ENCODE measurements at regions not wholly inside any gene's neighbourhood (a gene's known extent, or its start where the extent isn't known, plus 50 kb on each side); places are given as distances from the start of the nearest gene placed in this dataset.

GRCh38 chr17:45693792-45694191, 90.3 kb upstream of the CRHR1 start:
- Mint-ChIP-seq H3K27me3 (ENCODE audit: insufficient read depth, unreplicated experiment) (peaks cover 59% of the 10 kb centered on the region), H3K36me3 (ENCODE audit: insufficient read depth, unreplicated experiment) (no peaks in the 10 kb centered on the region), H3K27ac (ENCODE audit: low read depth, unreplicated experiment) (no peak overlapping the region), H3K4me3 (ENCODE audit: unreplicated experiment) (no peak overlapping the region), H3K9me3 (ENCODE audit: unreplicated experiment) (no peaks in the 10 kb centered on the region), H3K4me1 (ENCODE audit: insufficient read depth, unreplicated experiment) (no peaks in the 10 kb centered on the region)
- no peak for TF ChIP-seq CTCF (IDR thresholded peaks at IDR 0.05; ENCODE audit: unreplicated experiment)
- POLR2A ChIA-PET: interaction anchor here (0.5 kb wide), 1 partner anchor 267 kb away, joined by 4 read pairs; no protein-coding TSS in a partner anchor
- intact Hi-C loops (cut with micrococcal nuclease): no loop called here
- no peak for DNase-seq (ENCODE audit: unreplicated experiment)
- CTCF ChIA-PET: no interaction called here
- no TSS peak for BruUV-seq (replicated peaks)

DNA sequence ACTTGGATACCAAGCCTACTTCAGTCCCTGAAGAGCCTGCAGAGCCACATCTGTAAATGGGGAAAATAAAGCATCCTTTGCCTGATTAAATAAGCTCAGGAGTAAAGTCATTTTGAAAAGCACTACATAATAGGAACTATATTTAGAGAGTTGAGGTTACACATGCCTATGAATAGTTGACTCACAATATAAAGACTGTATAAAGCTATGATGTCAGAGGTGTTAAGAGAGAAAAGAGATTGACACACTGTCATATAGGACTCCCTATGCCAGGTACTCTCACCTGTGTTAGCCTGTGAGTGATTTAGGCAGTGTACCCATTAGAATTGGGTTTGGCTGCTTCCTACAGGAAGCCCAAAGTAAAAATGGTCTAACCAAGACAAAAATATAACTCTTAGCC, 87.7 kb upstream of the CRHR1 start:
- Mint-ChIP-seq H3K27ac (ENCODE audit: low read depth, unreplicated experiment) (no peak overlapping the region), H3K9me3 (ENCODE audit: unreplicated experiment) (no peaks in the 10 kb centered on the region), H3K27me3 (ENCODE audit: insufficient read depth, unreplicated experiment) (peaks cover 46% of the 10 kb centered on the region), H3K4me1 (ENCODE audit: insufficient read depth, unreplicated experiment) (peaks cover 6% of the 10 kb centered on the region), H3K36me3 (ENCODE audit: insufficient read depth, unreplicated experiment) (no peaks in the 10 kb centered on the region), H3K4me3 (ENCODE audit: unreplicated experiment) (no peak overlapping the region)
- CTCF ChIA-PET: interaction anchor here (0.9 to 1.8 kb wide), 2 partner anchors 57 to 91 kb away, joined by 4 to 6 read pairs; no protein-coding TSS in a partner anchor
- no TSS peak for BruUV-seq (replicated peaks)
- intact Hi-C loops (cut with micrococcal nuclease): no loop called here
- TF ChIP-seq CTCF (IDR thresholded peaks at IDR 0.05; ENCODE audit: unreplicated experiment): no peak
- POLR2A ChIA-PET: no interaction called here
- no peak for DNase-seq (ENCODE audit: unreplicated experiment)

DNA sequence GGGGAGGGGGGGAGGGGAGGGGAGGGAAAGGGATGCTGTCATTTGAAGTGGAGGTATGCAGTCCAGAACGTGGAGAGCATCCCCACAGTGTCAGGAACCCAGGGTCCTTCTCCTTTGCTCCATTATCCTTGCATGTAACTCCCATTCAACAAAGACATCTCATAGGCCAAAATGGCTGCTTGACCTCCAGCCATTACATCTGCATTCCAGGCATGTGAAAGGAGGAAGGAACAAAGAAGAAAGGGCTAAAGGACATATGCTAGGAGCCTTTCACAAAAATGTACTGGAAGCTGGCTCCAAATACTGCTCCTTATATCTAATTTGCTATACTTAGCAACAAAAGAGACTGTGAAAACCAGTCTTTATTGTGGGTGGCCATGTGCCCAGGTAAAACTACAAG, 87.0 kb upstream of the CRHR1 start:
- no peak for TF ChIP-seq CTCF (IDR thresholded peaks at IDR 0.05; ENCODE audit: unreplicated experiment)
- peaks cover 6% of the 10 kb centered on the region for H3K4me1 Mint-ChIP-seq (ENCODE audit: insufficient read depth, unreplicated experiment)
- DNase-seq (ENCODE audit: unreplicated experiment): no peak
- H3K9me3 Mint-ChIP-seq (ENCODE audit: unreplicated experiment): no peaks in the 10 kb centered on the region
- intact Hi-C loops (cut with micrococcal nuclease): no loop called here
- no TSS peak for BruUV-seq (replicated peaks)
- H3K27me3 Mint-ChIP-seq (ENCODE audit: insufficient read depth, unreplicated experiment): peaks cover 42% of the 10 kb centered on the region
- no peaks in the 10 kb centered on the region for H3K36me3 Mint-ChIP-seq (ENCODE audit: insufficient read depth, unreplicated experiment)
- no peak overlapping the region for H3K4me3 Mint-ChIP-seq (ENCODE audit: unreplicated experiment)
- H3K27ac Mint-ChIP-seq (ENCODE audit: low read depth, unreplicated experiment): no peak overlapping the region
- ChIA-PET CTCF (interaction anchor here (1.8 kb wide), 1 partner anchor 57 kb away, joined by 6 read pairs; no protein-coding TSS in a partner anchor), POLR2A (no interaction called here)

DNA sequence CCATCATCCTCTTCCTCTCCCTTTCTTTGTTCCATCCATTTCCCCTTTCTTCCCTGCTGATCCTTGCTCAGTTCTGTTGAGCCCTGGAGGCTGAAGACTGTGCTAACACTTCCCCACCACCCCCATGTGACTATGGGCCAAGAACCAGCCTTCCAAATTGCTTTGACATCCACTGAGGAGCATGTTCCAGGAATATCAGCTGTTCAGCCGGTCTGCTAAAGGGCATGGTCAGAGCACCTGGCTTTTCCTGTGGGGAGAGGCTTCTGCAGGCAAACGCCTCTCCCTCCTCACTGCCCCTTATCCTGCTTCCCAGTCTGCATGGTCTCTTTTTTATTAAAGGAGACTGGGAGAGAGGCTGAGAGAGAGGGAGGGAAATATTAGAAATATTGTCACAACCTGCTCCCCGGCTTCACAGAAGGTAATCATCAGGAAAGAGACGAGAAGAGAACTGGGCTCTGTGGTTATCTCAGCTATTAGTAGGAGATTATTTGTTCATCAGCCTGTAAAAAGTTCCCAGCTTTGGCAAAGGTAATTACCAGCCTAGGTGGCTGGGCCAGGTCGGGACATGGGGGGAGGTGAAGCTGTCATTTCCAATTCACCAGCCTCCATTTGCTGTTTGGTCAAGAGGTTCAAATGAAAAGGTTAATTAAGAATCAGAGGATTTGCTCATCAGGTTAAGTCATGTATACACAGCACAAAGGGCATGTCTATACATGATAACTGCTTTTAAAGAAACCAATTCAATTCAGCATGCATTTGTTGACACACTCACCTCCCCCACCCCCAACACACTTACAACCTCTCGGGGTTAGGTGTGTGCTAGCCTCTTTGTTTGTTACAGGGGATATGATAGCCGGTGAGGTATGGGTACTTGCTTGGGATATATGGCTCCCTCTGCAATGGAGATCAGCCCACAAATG, 83.7 kb upstream of the CRHR1 start:
- Mint-ChIP-seq H3K36me3 (ENCODE audit: insufficient read depth, unreplicated experiment) (no peaks in the 10 kb centered on the region), H3K4me1 (ENCODE audit: insufficient read depth, unreplicated experiment) (peaks cover 21% of the 10 kb centered on the region), H3K27ac (ENCODE audit: low read depth, unreplicated experiment) (no peak overlapping the region), H3K9me3 (ENCODE audit: unreplicated experiment) (no peaks in the 10 kb centered on the region), H3K27me3 (ENCODE audit: insufficient read depth, unreplicated experiment) (peaks cover 30% of the 10 kb centered on the region), H3K4me3 (ENCODE audit: unreplicated experiment) (no peak overlapping the region)
- ChIA-PET CTCF (no interaction called here), POLR2A (interaction anchor here (0.6 kb wide), 1 partner anchor 1195 kb away, joined by 3 read pairs; no protein-coding TSS in a partner anchor)
- no TSS peak for BruUV-seq (replicated peaks)
- intact Hi-C loops (cut with micrococcal nuclease): no loop called here
- TF ChIP-seq CTCF (IDR thresholded peaks at IDR 0.05; ENCODE audit: unreplicated experiment): no peak
- DNase-seq (ENCODE audit: unreplicated experiment): no peak

All from MCF 10A (cell line).